Smooth muscle cell (in vitro differentiated cells): ENCODE measurements at regions not wholly inside any gene's neighbourhood (a gene's known extent, or its start where the extent isn't known, plus 50 kb on each side); places are given as distances from the start of the nearest gene placed in this dataset.

Source experiments
- DNase-seq: peaks from one replicate; lab custom pipeline; 2025; ENCODE audit not compliant: unreplicated experiment; lab: John Stamatoyannopoulos, UW
- H2AFZ ChIP-seq: fragments of 200-600 bp; sonication (generic); 2 replicates; pipeline ENCODE4 v1.6.0; 2016; ENCODE audit warnings: antibody characterized with exemption, low read depth, mild to moderate bottlenecking
- H3F3A ChIP-seq: fragments of 200-600 bp; sonication (generic); 2 replicates; pipeline ENCODE4 v1.6.0; 2017; ENCODE audit warnings: antibody characterized with exemption, low read depth
- H3K27ac ChIP-seq: fragments of 200-600 bp; sonication (generic); 2 replicates; pipeline ENCODE4 v1.5.1; 2016; ENCODE audit warnings: low read depth, mild to moderate bottlenecking
- H3K27me3 ChIP-seq: fragments of 200-600 bp; sonication (generic); 2 replicates; pipeline ENCODE4 v1.6.1; 2016; ENCODE audit warnings: low read depth, mild to moderate bottlenecking
- H3K36me3 ChIP-seq: fragments of 200-600 bp; sonication (generic); 2 replicates; pipeline ENCODE4 v1.5.1; 2016; ENCODE audit warnings: low read depth
- H3K4me1 ChIP-seq: fragments of 200-600 bp; sonication (generic); 2 replicates; pipeline ENCODE4 v1.5.1; 2016; ENCODE audit warnings: low read depth
- H3K4me2 ChIP-seq: fragments of 200-600 bp; sonication (generic); 2 replicates; pipeline ENCODE4 v1.6.0; 2016; ENCODE audit warnings: mild to moderate bottlenecking
- H3K4me3 ChIP-seq: fragments of 200-600 bp; sonication (generic); 2 replicates; pipeline ENCODE4 v1.5.1; 2016; ENCODE audit warnings: mild to moderate bottlenecking
- H3K79me2 ChIP-seq: fragments of 200-600 bp; sonication (generic); 2 replicates; pipeline ENCODE4 v1.6.0; 2016; ENCODE audit warnings: low read depth, mild to moderate bottlenecking
- H3K9ac ChIP-seq: fragments of 200-600 bp; sonication (generic); 2 replicates; pipeline ENCODE4 v1.6.0; 2016; ENCODE audit warnings: low read depth
- H3K9me3 ChIP-seq: fragments of 200-600 bp; sonication (generic); replicated peaks from 2 replicates; pipeline ENCODE4 v1.5.1; 2016; ENCODE audit warnings: low read depth
- H4K20me1 ChIP-seq: fragments of 200-600 bp; sonication (generic); 2 replicates; pipeline ENCODE4 v1.6.0; 2016; ENCODE audit warnings: low read depth
- WGBS: methylation state at CpG from one replicate; pipeline ENCODE4 v1.1.7; 2016; ENCODE audit warnings: low lambda C conversion rate; 5-methylcytosine and 5-hydroxymethylcytosine counted together
- TF ChIP-seq, protein P1 (sequence below): fragments of 200-600 bp; sonication (generic); IDR thresholded peaks from 2 replicates; pipeline ENCODE4 v1.5.1; 2017; ENCODE audit warnings: borderline replicate concordance, mild to moderate bottlenecking, antibody characterized with exemption; ENCODE audit not compliant: insufficient read depth, poor library complexity, severe bottlenecking

DNA sequence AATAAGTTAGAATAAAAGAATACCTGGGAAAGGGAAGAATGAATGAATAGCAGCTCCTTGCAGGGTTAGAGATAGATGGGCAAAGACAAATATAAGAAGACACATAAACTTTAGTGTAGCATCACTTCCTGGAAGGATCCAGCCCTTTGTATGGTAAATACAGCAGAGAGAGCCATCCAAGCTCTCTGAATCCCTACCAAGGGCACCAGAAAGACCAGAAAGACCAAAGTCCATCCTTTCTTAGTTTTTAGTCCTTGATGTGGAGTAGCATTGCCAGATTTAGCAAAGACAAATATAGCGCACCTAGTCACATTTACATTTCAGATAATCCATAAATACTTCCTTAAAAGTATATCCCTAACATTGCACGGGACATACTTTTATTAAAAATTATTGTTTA, 56.1 kb upstream of the C9orf72 start:
- no peaks in the 10 kb centered on the region for H3F3A ChIP-seq
- no peaks in the 10 kb centered on the region for H3K79me2 ChIP-seq
- TF ChIP-seq, protein P1, sequence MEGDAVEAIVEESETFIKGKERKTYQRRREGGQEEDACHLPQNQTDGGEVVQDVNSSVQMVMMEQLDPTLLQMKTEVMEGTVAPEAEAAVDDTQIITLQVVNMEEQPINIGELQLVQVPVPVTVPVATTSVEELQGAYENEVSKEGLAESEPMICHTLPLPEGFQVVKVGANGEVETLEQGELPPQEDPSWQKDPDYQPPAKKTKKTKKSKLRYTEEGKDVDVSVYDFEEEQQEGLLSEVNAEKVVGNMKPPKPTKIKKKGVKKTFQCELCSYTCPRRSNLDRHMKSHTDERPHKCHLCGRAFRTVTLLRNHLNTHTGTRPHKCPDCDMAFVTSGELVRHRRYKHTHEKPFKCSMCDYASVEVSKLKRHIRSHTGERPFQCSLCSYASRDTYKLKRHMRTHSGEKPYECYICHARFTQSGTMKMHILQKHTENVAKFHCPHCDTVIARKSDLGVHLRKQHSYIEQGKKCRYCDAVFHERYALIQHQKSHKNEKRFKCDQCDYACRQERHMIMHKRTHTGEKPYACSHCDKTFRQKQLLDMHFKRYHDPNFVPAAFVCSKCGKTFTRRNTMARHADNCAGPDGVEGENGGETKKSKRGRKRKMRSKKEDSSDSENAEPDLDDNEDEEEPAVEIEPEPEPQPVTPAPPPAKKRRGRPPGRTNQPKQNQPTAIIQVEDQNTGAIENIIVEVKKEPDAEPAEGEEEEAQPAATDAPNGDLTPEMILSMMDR: no peak
- H3K4me3 ChIP-seq: no peak overlapping the region
- no peak overlapping the region for H3K9ac ChIP-seq
- no peaks in the 10 kb centered on the region for H3K9me3 ChIP-seq
- 96% methylated on average over 2 of the region's 2 CpGs for WGBS
- H3K4me2 ChIP-seq: no peak overlapping the region
- no peaks in the 10 kb centered on the region for H3K36me3 ChIP-seq
- H3K27ac ChIP-seq: no peak overlapping the region
- no peak for DNase-seq
- H2AFZ ChIP-seq: no peak overlapping the region
- peaks cover 7% of the 10 kb centered on the region for H3K4me1 ChIP-seq
- no peaks in the 10 kb centered on the region for H4K20me1 ChIP-seq
- no peaks in the 10 kb centered on the region for H3K27me3 ChIP-seq

- TF ChIP-seq, protein P1: no peak
- H3K4me2 ChIP-seq: no peak overlapping the region
- no peaks in the 10 kb centered on the region for H3K9me3 ChIP-seq
- no peaks in the 10 kb centered on the region for H4K20me1 ChIP-seq
- H3K4me1 ChIP-seq: peaks cover 2% of the 10 kb centered on the region
- no peak overlapping the region for H3K27ac ChIP-seq
- no peak overlapping the region for H3K4me3 ChIP-seq
- no peaks in the 10 kb centered on the region for H3K79me2 ChIP-seq
- H2AFZ ChIP-seq: no peak overlapping the region
- H3K36me3 ChIP-seq: no peaks in the 10 kb centered on the region
- no peak for DNase-seq
- no peaks in the 10 kb centered on the region for H3F3A ChIP-seq
- no peaks in the 10 kb centered on the region for H3K27me3 ChIP-seq
- 82% methylated on average over 6 of the region's 6 CpGs for WGBS
- no peak overlapping the region for H3K9ac ChIP-seq
Measured at GRCh38 chr9:27632254-27632653, 59.0 kb upstream of the C9orf72 start.

- TF ChIP-seq, protein P1: no peak
- H3K9ac ChIP-seq: no peak overlapping the region
- no peaks in the 10 kb centered on the region for H3K4me1 ChIP-seq
- no peaks in the 10 kb centered on the region for H3F3A ChIP-seq
- no peaks in the 10 kb centered on the region for H3K27me3 ChIP-seq
- no peak overlapping the region for H3K4me3 ChIP-seq
- no peak overlapping the region for H3K4me2 ChIP-seq
- no peak for DNase-seq
- H2AFZ ChIP-seq: peak overlapping the region; percentile 8
- H4K20me1 ChIP-seq: no peaks in the 10 kb centered on the region
- no peak overlapping the region for H3K27ac ChIP-seq
- no peaks in the 10 kb centered on the region for H3K79me2 ChIP-seq
- 78% methylated on average over 4 of the region's 4 CpGs for WGBS
- no peaks in the 10 kb centered on the region for H3K9me3 ChIP-seq
- no peaks in the 10 kb centered on the region for H3K36me3 ChIP-seq
Measured at GRCh38 chr9:27633764-27634163, 60.5 kb upstream of the C9orf72 start.

DNA sequence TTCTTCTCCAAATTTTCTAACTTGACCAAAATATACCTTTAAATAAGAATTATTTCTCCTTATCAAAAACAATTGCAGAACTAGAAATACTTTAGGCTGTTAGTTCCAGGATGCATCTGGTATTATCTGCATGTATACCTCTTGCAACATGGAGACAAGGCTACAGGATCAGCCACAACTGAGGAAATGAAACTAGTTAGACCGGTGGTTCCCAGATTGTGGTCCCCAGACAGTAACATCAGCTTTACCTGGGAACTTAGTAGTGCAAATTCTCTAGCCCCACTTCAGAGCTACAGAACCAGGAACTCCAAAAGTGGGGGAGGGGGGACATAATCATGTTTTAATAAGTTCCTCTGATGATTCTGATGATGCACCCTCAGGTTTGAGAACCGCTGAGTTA, 61.6 kb upstream of the C9orf72 start:
- H3K27me3 ChIP-seq: no peaks in the 10 kb centered on the region
- TF ChIP-seq, protein P1: no peak
- H3F3A ChIP-seq: no peaks in the 10 kb centered on the region
- no peaks in the 10 kb centered on the region for H3K9me3 ChIP-seq
- H3K36me3 ChIP-seq: no peaks in the 10 kb centered on the region
- H3K27ac ChIP-seq: no peak overlapping the region
- H2AFZ ChIP-seq: no peak overlapping the region
- H3K4me2 ChIP-seq: no peak overlapping the region
- WGBS: 64% methylated on average over 2 of the region's 2 CpGs
- H4K20me1 ChIP-seq: no peaks in the 10 kb centered on the region
- H3K79me2 ChIP-seq: no peaks in the 10 kb centered on the region
- H3K9ac ChIP-seq: no peak overlapping the region
- no peak overlapping the region for H3K4me3 ChIP-seq
- DNase-seq: no peak
- H3K4me1 ChIP-seq: no peaks in the 10 kb centered on the region
